ENCODE measurements at regions not wholly inside any gene's neighbourhood (a gene's known extent, or its start where the extent isn't known, plus 50 kb on each side); places are given as distances from the start of the nearest gene placed in this dataset.
"Not testable (repeated sequence)": the region's sequence is repeated elsewhere in the genome, so short reads cannot be mapped to it uniquely, and the experiment has no call there.

DNA sequence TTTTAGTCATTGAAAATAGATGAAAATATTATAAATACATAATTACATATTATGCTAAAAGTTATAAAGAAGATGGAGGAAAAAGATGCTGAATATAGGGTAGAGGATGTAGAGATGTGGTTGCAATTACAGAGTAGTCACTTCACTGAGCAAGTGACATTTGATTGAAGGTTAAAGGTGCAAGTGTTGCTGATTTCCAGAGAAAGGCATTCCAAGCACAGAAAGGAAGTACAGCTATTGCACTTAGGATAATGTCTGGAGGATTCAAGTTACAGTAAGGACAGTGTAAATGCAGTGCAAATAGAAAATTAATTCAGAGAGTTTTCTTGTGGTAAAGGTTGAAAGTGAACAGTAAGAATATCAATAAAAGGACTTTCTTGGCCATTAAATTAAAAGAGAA is 1721.8 kb downstream of the PCDH9 start:
- intact Hi-C loops (cut with DNase I) = no loop called here
- DNase-seq (ENCODE audit: missing footprints) (no peak), ATAC-seq (no peak)

DNA sequence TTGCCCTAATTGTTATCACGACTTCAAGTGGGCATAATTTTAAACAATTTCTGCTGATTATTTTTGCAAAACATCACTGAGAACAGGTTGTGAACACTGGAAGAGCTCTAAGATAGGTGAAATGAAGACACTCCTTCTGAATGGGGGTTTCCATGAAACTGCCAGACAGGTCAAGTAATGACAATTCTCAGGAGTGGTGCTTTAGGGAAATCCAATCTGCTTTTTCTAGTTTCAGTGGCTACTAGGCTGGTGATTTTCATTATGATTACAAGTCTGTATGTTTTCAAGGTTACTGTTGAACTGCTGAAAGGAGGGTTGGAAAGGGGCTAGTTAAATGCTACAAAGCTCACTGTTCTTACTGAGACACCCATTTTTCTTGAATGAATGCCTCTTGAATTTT is 1724.2 kb downstream of the PCDH9 start:
- intact Hi-C loops (cut with DNase I) = no loop called here
- no peak for DNase-seq (ENCODE audit: missing footprints)
- ATAC-seq = no peak

- ATAC-seq = no peak
- DNase-seq (ENCODE audit: missing footprints) = no peak
- intact Hi-C loops (cut with DNase I) = no loop called here
Observed at GRCh38 chr13:65504213-65504612, 1725.9 kb downstream of the PCDH9 start.

DNA sequence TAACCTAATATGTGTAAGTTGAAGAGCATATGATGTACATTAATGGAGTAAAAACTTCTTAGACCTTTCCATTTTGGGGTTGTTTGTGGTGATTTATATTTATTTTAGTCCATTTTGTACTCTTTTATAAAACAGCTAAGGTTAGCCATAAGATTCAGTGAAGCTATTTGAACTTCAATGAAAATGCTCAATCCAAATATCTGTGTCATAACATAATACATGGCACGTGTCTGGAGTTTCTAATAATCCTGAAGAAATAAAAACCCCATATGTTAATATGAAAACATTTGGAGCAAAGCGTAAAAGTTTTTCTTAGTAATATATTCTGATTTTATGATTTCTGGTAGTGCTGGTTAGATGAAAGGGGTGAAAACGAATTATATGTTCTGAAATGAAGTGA is 1729.7 kb downstream of the PCDH9 start:
- intact Hi-C loops (cut with DNase I) = no loop called here
- ATAC-seq = no peak
- no peak for DNase-seq (ENCODE audit: missing footprints)

GRCh38 chr13:65499256-65499655 is 1730.9 kb downstream of the PCDH9 start:
- DNase-seq (ENCODE audit: missing footprints) = no peak
- intact Hi-C loops (cut with DNase I) = no loop called here
- ATAC-seq = no peak

DNA sequence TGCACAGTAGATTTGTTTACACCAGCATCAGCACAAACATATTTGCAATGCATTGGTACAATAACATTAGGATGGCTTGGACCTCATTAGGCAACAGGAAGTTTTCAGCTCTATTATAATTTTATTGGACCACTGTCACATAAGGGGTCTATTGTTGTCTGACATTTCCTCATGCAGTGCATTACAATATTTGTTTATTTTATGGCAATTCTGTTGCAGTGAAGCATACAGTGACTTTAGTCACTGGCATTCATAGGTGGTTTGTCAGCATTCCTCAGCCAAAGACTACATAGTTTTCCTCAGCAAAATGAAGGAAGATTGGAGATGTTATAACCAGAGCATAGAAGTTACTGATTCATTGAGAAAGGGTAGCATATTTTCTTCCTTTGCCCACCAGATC is 1732.9 kb downstream of the PCDH9 start:
- DNase-seq (ENCODE audit: missing footprints) (no peak), ATAC-seq (no peak)
- intact Hi-C loops (cut with DNase I) = no loop called here

DNA sequence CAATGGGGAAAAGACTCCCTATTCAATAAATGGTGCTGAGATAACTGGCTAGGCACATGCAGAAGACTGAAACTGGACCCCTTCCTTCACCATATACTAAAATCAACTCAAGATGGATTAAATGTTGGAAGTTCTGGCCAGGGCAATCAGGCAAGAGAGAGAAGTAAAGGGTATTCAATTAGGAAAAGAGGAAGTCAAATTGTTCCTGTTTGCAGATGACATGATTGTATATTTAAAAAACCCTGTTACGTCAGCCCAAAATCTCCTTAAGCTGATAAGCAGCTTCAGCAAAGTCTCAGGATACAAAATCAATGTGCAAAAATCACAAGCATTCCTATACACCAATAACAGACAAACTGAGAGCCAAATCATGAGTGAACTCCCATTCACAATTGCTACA is 1739.4 kb downstream of the PCDH9 start:
- intact Hi-C loops (cut with DNase I); ATAC-seq; DNase-seq (ENCODE audit: missing footprints): not testable (repeated sequence)

GRCh38 chr13:65488606-65489005 is 1741.5 kb downstream of the PCDH9 start:
- no peak for ATAC-seq
- intact Hi-C loops (cut with DNase I) = no loop called here
- no peak for DNase-seq (ENCODE audit: missing footprints)

GRCh38 chr13:65479692-65480091 is 1750.4 kb downstream of the PCDH9 start:
- ATAC-seq (no peak), DNase-seq (ENCODE audit: missing footprints) (no peak)
- intact Hi-C loops (cut with DNase I) = no loop called here

- intact Hi-C loops (cut with DNase I) = no loop called here
- no peak for DNase-seq (ENCODE audit: missing footprints)
- no peak for ATAC-seq
Observed at GRCh38 chr13:65473196-65473595, 1756.9 kb downstream of the PCDH9 start.

DNA sequence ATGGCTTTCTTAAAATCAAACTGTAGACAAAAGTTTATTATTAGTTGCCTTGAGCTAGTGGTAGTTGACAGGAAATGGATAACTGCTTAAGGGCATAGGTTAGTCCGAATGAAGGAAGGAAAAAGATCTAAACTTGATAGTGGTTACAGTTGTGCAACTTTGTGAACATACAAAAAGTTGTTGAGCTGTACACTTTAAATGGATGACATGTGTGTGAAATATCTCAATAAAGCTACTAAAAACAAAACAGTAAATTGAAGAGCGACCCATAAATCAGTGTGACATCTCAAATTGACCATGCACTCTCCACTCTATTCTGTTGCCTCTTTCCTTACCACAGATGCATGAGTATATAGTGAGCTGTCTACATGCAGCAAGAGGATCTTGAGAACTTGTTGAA is 1757.8 kb downstream of the PCDH9 start:
- ATAC-seq = no peak
- intact Hi-C loops (cut with DNase I) = no loop called here

DNA sequence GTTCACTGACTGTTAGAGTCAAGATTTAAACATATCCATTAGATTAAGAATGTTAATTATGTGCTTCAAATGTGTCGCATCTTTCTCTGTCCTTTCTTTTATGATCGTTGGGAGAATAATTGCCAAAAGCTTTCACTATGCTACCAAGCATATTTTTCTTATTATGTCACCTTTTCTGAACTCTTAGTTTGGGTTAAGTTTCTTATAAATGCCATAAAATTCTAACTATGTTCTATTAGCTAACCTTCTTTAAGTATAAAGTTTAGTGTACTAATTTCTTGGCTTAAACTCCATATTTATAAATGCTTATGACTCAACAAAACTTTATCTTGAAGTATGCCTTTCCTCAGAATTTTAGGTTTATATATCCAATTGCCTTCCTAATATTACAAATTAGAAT is 1759.4 kb downstream of the PCDH9 start:
- intact Hi-C loops (cut with DNase I) = no loop called here
- DNase-seq (ENCODE audit: missing footprints) = no peak
- no peak for ATAC-seq

More for the DNA sequence above, 1757.8 kb downstream of the PCDH9 start:
- no peak for DNase-seq (ENCODE audit: missing footprints)

GRCh38 chr13:65468628-65469027 is 1761.5 kb downstream of the PCDH9 start:
- DNase-seq (ENCODE audit: missing footprints) = no peak
- intact Hi-C loops (cut with DNase I) = no loop called here
- no peak for ATAC-seq

DNA sequence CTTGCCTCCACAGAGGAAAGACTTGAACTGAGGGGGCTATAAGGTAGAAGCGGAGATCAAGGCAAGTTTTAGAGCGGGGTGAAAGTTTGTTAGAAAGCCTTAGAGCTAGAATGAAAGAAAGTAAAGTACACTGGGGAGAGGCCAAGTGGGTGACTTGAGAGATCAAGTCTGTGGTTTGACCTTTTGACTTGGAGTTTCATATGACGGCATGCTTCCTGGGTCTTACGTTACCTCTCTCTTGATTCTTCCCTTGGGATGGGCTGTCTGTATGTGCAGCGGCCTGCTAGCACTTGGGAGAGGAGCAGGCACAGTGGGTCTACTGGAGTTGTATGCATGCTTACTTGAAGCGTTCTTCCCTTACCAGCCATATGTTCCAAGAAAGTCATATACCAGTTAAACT is 1768.5 kb downstream of the PCDH9 start:
- DNase-seq (ENCODE audit: missing footprints) = no peak
- ATAC-seq = no peak
- intact Hi-C loops (cut with DNase I) = no loop called here

- intact Hi-C loops (cut with DNase I) = no loop called here
- ATAC-seq (no peak), DNase-seq (ENCODE audit: missing footprints) (no peak)
Observed at GRCh38 chr13:65460136-65460535, 1770.0 kb downstream of the PCDH9 start.

GRCh38 chr13:65456150-65456912 is 1773.8 kb downstream of the PCDH9 start:
- DNase-seq (ENCODE audit: missing footprints) (no peak), ATAC-seq (no peak)
- intact Hi-C loops (cut with DNase I) = no loop called here

DNA sequence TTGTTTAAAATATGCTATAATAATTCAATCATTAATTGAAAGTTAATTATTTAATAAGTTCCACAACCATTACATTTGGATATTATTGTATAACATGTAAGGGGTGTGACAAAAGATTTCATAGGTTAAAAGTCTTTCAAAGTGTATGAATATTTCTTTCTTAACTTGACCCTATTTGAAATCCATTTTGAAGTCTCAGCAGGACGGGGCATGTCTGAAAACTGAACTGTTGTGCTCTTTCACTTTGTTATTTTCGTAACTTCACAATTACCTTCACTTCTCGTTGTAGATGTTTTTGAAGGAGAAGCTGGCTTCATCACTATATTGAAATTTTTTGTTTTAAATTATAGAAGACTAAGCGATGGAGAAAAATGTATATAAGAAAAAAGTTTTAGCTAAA is 1775.7 kb downstream of the PCDH9 start:
- no peak for DNase-seq (ENCODE audit: missing footprints)
- intact Hi-C loops (cut with DNase I) = no loop called here

GRCh38 chr13:65453982-65454381 is 1776.2 kb downstream of the PCDH9 start:
- DNase-seq (ENCODE audit: missing footprints) (no peak), ATAC-seq (no peak)
- intact Hi-C loops (cut with DNase I) = no loop called here

More for the DNA sequence above, 1775.7 kb downstream of the PCDH9 start:
- no peak for ATAC-seq

GRCh38 chr13:65445340-65445739 is 1784.8 kb downstream of the PCDH9 start:
- intact Hi-C loops (cut with DNase I) = no loop called here
- DNase-seq (ENCODE audit: missing footprints) = no peak
- ATAC-seq = no peak

- intact Hi-C loops (cut with DNase I) = no loop called here
- no peak for DNase-seq (ENCODE audit: missing footprints)
- no peak for ATAC-seq
Observed at GRCh38 chr13:65435590-65435989, 1794.5 kb downstream of the PCDH9 start.

- intact Hi-C loops (cut with DNase I) = no loop called here
- DNase-seq (ENCODE audit: missing footprints) (no peak), ATAC-seq (no peak)
Observed at GRCh38 chr13:65417953-65418352, 1812.2 kb downstream of the PCDH9 start.

Measured in Right ventricle myocardium inferior (tissue), 1 donor.